ENCODE measurements at regions not wholly inside any gene's neighbourhood (a gene's known extent, or its start where the extent isn't known, plus 50 kb on each side); places are given as distances from the start of the nearest gene placed in this dataset.

DNA sequence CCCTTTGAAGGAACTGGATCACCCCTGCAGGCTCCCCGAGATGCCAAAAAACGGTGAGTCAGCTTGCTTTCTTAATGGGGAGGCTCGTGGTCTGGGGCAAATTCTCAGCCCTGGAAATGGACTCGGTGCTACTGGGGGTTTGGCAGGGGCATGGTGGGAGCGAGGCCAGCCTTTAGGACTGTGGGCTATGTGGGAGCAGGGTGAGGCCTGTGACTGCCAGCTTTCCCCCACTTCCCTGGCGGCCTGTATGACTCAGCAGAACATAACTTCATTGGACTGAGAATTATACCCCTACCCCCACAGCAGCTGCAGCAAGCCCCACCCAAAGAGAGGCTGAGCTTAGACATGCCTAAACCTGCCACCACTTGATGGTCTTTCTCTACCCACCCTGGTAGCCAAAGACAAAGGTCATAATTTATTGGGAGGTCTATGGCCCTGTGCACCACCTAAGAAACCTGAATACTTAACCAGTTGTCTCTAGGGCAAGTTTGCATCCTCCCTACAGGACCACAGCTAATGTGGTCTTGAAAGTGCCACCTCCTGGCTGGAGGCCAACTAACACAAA, 325.3 kb downstream of the TLE1 start:
- Mint-ChIP-seq H3K4me1 (ENCODE audit: low read depth, unreplicated experiment) (no peaks in the 10 kb centered on the region), H3K9me3 (ENCODE audit: low read depth, unreplicated experiment) (no peaks in the 10 kb centered on the region), H3K27me3 (ENCODE audit: unreplicated experiment) (no peaks in the 10 kb centered on the region), H3K27ac (ENCODE audit: unreplicated experiment) (no peak overlapping the region), H3K4me3 (ENCODE audit: low read depth, unreplicated experiment) (no peak overlapping the region), H3K36me3 (ENCODE audit: insufficient read depth, unreplicated experiment) (no peaks in the 10 kb centered on the region)
- no TSS peak for BruUV-seq (replicated peaks)
- CTCF ChIA-PET: no interaction called here
- TF ChIP-seq, protein P1, sequence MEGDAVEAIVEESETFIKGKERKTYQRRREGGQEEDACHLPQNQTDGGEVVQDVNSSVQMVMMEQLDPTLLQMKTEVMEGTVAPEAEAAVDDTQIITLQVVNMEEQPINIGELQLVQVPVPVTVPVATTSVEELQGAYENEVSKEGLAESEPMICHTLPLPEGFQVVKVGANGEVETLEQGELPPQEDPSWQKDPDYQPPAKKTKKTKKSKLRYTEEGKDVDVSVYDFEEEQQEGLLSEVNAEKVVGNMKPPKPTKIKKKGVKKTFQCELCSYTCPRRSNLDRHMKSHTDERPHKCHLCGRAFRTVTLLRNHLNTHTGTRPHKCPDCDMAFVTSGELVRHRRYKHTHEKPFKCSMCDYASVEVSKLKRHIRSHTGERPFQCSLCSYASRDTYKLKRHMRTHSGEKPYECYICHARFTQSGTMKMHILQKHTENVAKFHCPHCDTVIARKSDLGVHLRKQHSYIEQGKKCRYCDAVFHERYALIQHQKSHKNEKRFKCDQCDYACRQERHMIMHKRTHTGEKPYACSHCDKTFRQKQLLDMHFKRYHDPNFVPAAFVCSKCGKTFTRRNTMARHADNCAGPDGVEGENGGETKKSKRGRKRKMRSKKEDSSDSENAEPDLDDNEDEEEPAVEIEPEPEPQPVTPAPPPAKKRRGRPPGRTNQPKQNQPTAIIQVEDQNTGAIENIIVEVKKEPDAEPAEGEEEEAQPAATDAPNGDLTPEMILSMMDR (IDR thresholded peaks at IDR 0.05; ENCODE audit: unreplicated experiment): no peak
- no peak for DNase-seq
- intact Hi-C loops (cut with micrococcal nuclease; ENCODE audit: unreplicated experiment): no loop called here

DNA sequence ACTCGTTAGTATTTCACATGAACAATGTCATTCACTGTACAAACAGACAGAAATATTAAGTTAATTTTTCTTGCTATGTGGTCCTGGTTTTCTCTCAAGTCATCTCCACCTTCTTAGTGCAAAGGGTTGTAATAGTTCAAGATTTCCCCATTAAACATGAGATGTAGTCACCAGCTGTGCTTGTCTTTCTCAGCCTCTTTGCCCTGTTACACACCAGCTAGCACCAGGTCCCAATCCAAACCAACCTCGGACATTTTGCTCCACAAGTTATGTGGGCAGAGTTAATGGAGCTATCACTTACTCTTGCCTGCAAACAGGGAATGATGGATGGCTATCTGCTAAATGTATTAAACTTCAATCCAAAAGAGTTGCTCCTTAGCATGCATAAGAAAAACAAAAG, 328.1 kb downstream of the TLE1 start:
- no peak overlapping the region for H3K4me3 Mint-ChIP-seq (ENCODE audit: low read depth, unreplicated experiment)
- CTCF ChIA-PET: no interaction called here
- no peaks in the 10 kb centered on the region for H3K27me3 Mint-ChIP-seq (ENCODE audit: unreplicated experiment)
- H3K36me3 Mint-ChIP-seq (ENCODE audit: insufficient read depth, unreplicated experiment): no peaks in the 10 kb centered on the region
- TF ChIP-seq, protein P1 (IDR thresholded peaks at IDR 0.05; ENCODE audit: unreplicated experiment): no peak
- intact Hi-C loops (cut with micrococcal nuclease; ENCODE audit: unreplicated experiment): no loop called here
- H3K27ac Mint-ChIP-seq (ENCODE audit: unreplicated experiment): no peak overlapping the region
- no TSS peak for BruUV-seq (replicated peaks)
- DNase-seq: no peak
- no peaks in the 10 kb centered on the region for H3K4me1 Mint-ChIP-seq (ENCODE audit: low read depth, unreplicated experiment)
- H3K9me3 Mint-ChIP-seq (ENCODE audit: low read depth, unreplicated experiment): no peaks in the 10 kb centered on the region

DNA sequence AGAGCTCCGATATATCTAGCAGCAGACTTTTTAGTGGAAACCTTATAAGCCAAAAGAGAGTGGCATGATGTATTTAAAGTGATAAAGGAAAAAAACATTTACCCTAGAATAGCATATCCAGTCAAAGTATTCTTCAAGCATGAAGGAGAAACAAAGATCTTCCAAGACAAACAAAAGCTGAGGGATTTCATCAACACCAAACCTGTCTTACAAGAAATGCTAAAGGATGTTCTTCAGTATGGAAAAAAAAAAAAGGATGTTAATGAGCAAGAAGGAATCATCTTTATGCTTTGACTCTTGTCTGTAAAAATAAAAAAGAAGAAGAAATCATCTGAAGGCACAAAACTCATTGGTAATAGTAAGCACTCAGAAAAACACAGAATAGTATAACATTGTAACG, 338.2 kb downstream of the TLE1 start:
- no TSS peak for BruUV-seq (replicated peaks)
- H3K27ac Mint-ChIP-seq (ENCODE audit: unreplicated experiment): no peak overlapping the region
- H3K4me1 Mint-ChIP-seq (ENCODE audit: low read depth, unreplicated experiment): no peaks in the 10 kb centered on the region
- H3K27me3 Mint-ChIP-seq (ENCODE audit: unreplicated experiment): no peaks in the 10 kb centered on the region
- H3K36me3 Mint-ChIP-seq (ENCODE audit: insufficient read depth, unreplicated experiment): no peaks in the 10 kb centered on the region
- H3K9me3 Mint-ChIP-seq (ENCODE audit: low read depth, unreplicated experiment): no peaks in the 10 kb centered on the region
- TF ChIP-seq, protein P1 (IDR thresholded peaks at IDR 0.05; ENCODE audit: unreplicated experiment): no peak
- DNase-seq: no peak
- no peak overlapping the region for H3K4me3 Mint-ChIP-seq (ENCODE audit: low read depth, unreplicated experiment)
- CTCF ChIA-PET: no interaction called here
- intact Hi-C loops (cut with micrococcal nuclease; ENCODE audit: unreplicated experiment): loop anchor here (10.0 kb wide), 1 partner anchor 64 kb away; no protein-coding TSS in a partner anchor

DNA sequence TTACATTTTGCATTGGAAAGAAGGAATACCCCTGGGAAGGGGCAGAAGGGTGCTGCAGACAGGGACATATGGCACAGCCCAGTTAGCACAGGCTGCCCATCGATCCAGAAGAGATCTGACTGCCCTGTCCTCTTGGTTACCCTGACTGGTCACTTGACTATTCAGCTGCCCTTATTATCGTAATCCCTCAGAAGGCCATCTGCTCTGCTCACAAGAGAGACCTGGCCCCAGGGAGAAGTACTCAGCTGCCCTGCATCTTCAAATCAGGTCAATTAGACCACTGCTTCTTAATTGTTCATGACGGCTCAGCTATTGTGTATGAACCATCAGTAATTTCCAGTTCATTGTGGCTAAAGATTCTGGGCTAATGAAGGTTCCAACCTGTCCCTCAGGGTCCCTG, 345.0 kb downstream of the TLE1 start:
- TF ChIP-seq, protein P1 (IDR thresholded peaks at IDR 0.05; ENCODE audit: unreplicated experiment): no peak
- Mint-ChIP-seq H3K27me3 (ENCODE audit: unreplicated experiment) (no peaks in the 10 kb centered on the region), H3K27ac (ENCODE audit: unreplicated experiment) (no peak overlapping the region), H3K4me1 (ENCODE audit: low read depth, unreplicated experiment) (no peaks in the 10 kb centered on the region), H3K36me3 (ENCODE audit: insufficient read depth, unreplicated experiment) (no peaks in the 10 kb centered on the region), H3K9me3 (ENCODE audit: low read depth, unreplicated experiment) (no peaks in the 10 kb centered on the region), H3K4me3 (ENCODE audit: low read depth, unreplicated experiment) (no peak overlapping the region)
- CTCF ChIA-PET: no interaction called here
- DNase-seq: no peak
- intact Hi-C loops (cut with micrococcal nuclease; ENCODE audit: unreplicated experiment): no loop called here
- BruUV-seq (replicated peaks): no TSS peak
